Fibroblast of the aortic adventitia (primary cell): ENCODE measurements at regions not wholly inside any gene's neighbourhood (a gene's known extent, or its start where the extent isn't known, plus 50 kb on each side); places are given as distances from the start of the nearest gene placed in this dataset.

Source experiments
- DNase-seq: peaks from one replicate; pipeline ENCODE4 v3.0.0-alpha.2; 2010; ENCODE audit warnings: low read depth
- H3K4me3 ChIP-seq: 2 replicates; pipeline ENCODE4 v1.5.1; 2011; ENCODE audit warnings: low read depth, mild to moderate bottlenecking, control low read depth, low read length, moderate library complexity
- CTCF ChIP-seq: IDR thresholded peaks from 2 replicates; pipeline ENCODE4 v1.5.1; 2011; ENCODE audit warnings: mild to moderate bottlenecking, low read length, control low read depth, inconsistent platforms; ENCODE audit not compliant: insufficient read depth

- TF ChIP-seq CTCF, result no peak
- DNase-seq, result no peak
- no peak overlapping the region for H3K4me3 ChIP-seq
Observed at GRCh38 chr15:39488961-39489360, 91.9 kb upstream of the THBS1 start.

- no peak for DNase-seq
- TF ChIP-seq CTCF, result no peak
- no peak overlapping the region for H3K4me3 ChIP-seq
Observed at GRCh38 chr15:39491115-39491885, 89.6 kb upstream of the THBS1 start.

- no peak overlapping the region for H3K4me3 ChIP-seq
- TF ChIP-seq CTCF, result no peak
- DNase-seq, result no peak
Observed at GRCh38 chr15:39491886-39492490, 88.9 kb upstream of the THBS1 start.

- TF ChIP-seq CTCF, result no peak
- DNase-seq, result no peak
- no peak overlapping the region for H3K4me3 ChIP-seq
Observed at GRCh38 chr15:39493424-39494067, 87.3 kb upstream of the THBS1 start.

GRCh38 chr15:39494462-39494861, 86.4 kb upstream of the THBS1 start:
- no peak overlapping the region for H3K4me3 ChIP-seq
- no peak for TF ChIP-seq CTCF
- DNase-seq, result no peak

GRCh38 chr15:39495871-39496840, 84.7 kb upstream of the THBS1 start:
- TF ChIP-seq CTCF, result no peak
- H3K4me3 ChIP-seq, result no peak overlapping the region
- DNase-seq, result peak; percentile 48
